ENCODE measurements at regions not wholly inside any gene's neighbourhood (a gene's known extent, or its start where the extent isn't known, plus 50 kb on each side); places are given as distances from the start of the nearest gene placed in this dataset.

GRCh38 chr20:51917886-51918535, 115.7 kb upstream of the SALL4 start:
- no peak for DNase-seq

GRCh38 chr20:51916244-51916643, 113.9 kb upstream of the SALL4 start:
- no peak for DNase-seq

- no peak for DNase-seq
Observed at GRCh38 chr20:51914758-51915157, 112.4 kb upstream of the SALL4 start.

GRCh38 chr20:51910321-51911050, 108.2 kb upstream of the SALL4 start:
- DNase-seq = no peak

- DNase-seq = no peak
Observed at GRCh38 chr20:51906679-51907078, 104.4 kb upstream of the SALL4 start.

- no peak for DNase-seq
Observed at GRCh38 chr20:51906049-51906448, 103.7 kb upstream of the SALL4 start.

- DNase-seq = no peak
Observed at GRCh38 chr20:51902933-51903332, 100.6 kb upstream of the SALL4 start.

- DNase-seq = no peak
Observed at GRCh38 chr20:51900443-51900842, 98.1 kb upstream of the SALL4 start.

GRCh38 chr20:51899674-51900073, 97.4 kb upstream of the SALL4 start:
- DNase-seq = no peak

GRCh38 chr20:51898788-51899187, 96.5 kb upstream of the SALL4 start:
- no peak for DNase-seq

GRCh38 chr20:51894619-51895018, 92.3 kb upstream of the SALL4 start:
- DNase-seq = no peak

- no peak for DNase-seq
Observed at GRCh38 chr20:51894201-51894600, 91.9 kb upstream of the SALL4 start.

- no peak for DNase-seq
Observed at GRCh38 chr20:51893723-51894122, 91.4 kb upstream of the SALL4 start.

GRCh38 chr20:51890003-51890402, 87.7 kb upstream of the SALL4 start:
- no peak for DNase-seq

- no peak for DNase-seq
Observed at GRCh38 chr20:51889466-51889865, 87.1 kb upstream of the SALL4 start.

- DNase-seq = no peak
Observed at GRCh38 chr20:51888291-51888690, 86.0 kb upstream of the SALL4 start.

- DNase-seq = no peak
Observed at GRCh38 chr20:51886891-51887608, 84.7 kb upstream of the SALL4 start.

GRCh38 chr20:51886341-51886740, 84.0 kb upstream of the SALL4 start:
- DNase-seq = no peak

GRCh38 chr20:51884561-51884960, 82.2 kb upstream of the SALL4 start:
- DNase-seq = peak; percentile 64

GRCh38 chr20:51880188-51880587, 77.9 kb upstream of the SALL4 start:
- DNase-seq = no peak

- no peak for DNase-seq
Observed at GRCh38 chr20:51876313-51876940, 74.1 kb upstream of the SALL4 start.

GRCh38 chr20:51873652-51874051, 71.3 kb upstream of the SALL4 start:
- DNase-seq = no peak

GRCh38 chr20:51871943-51872342, 69.6 kb upstream of the SALL4 start:
- DNase-seq = no peak

- DNase-seq = no peak
Observed at GRCh38 chr20:51869002-51869401, 66.7 kb upstream of the SALL4 start.
